HCEC 1CT (cell line): ENCODE measurements at regions not wholly inside any gene's neighbourhood (a gene's known extent, or its start where the extent isn't known, plus 50 kb on each side); places are given as distances from the start of the nearest gene placed in this dataset.

Experiments used
- DNase-seq: peaks from one replicate; pipeline ENCODE4 v3.0.0-alpha.2; 2017

DNA sequence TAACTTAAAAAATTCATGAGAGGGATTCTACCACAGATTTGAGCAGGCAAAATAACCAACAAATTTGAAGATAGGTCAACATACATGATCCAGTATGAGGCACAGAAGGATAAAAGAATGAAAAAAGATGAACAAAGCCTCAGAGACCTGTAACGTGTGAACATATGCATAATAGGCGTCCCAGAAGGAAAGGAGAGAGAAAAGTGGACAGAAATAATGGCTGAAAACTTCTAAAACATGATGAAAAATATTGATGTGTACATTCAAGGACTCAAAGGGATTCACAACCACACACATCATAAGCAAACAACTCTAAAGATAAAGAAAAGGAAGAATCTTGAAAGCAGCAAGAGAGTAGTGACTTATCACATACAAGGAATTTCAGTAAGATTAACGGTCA, 100.1 kb upstream of the PARD3B start:
- DNase-seq = no peak

DNA sequence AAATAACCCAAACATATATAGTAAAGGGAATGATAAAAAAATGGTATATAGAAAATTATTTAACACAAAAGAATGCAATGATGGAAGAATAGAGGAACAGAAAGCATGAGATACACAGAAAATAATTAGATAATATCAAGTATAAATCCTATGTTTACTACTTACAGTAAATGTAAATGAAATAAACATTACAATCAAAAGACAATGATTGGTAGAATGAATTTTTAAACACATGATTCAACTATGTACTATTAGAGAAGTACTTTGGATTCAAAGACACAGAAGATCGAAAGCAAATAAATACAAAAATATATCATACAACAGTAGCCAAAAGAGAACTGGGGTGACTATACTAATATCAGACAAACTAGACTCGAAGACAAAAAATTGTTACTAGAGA, 97.6 kb upstream of the PARD3B start:
- DNase-seq = no peak

DNA sequence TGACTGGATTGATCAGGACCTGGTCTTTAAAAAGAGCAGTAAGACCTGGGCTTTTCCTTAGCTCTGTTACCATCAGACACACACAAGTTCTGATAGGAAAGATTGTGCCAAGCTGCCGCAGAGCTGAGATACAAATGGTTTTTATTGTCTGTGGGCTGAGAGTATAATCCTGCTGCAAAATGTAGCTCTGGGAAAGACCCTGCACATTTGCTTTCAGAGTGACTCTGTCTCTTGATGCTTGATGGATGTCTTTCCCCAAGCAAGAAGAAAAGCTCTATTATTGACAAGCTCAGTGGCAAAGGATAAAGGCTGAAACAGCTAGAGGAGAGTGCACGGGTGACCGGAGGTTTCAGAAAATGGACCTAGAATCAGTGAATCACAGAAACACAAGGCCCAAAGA, 95.3 kb upstream of the PARD3B start:
- DNase-seq = no peak

DNA sequence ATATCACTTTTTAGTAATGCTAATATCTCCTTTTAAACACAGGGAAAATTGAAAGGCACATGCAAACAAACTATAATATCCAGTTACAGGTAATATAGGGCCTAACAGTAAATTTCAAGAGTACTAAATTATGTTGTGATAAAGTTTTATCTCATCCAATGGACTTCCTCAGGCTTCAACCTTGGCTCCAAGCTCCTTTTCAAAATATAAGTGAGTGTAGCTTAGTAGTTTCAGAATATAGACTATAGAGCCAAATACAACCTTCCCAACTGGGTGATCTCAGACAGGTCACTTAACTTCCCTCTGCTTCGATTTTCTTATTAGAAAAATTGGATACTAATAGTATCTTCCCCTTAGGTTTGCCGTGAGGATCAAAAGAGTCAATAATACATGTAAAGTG, 93.5 kb upstream of the PARD3B start:
- no peak for DNase-seq

DNA sequence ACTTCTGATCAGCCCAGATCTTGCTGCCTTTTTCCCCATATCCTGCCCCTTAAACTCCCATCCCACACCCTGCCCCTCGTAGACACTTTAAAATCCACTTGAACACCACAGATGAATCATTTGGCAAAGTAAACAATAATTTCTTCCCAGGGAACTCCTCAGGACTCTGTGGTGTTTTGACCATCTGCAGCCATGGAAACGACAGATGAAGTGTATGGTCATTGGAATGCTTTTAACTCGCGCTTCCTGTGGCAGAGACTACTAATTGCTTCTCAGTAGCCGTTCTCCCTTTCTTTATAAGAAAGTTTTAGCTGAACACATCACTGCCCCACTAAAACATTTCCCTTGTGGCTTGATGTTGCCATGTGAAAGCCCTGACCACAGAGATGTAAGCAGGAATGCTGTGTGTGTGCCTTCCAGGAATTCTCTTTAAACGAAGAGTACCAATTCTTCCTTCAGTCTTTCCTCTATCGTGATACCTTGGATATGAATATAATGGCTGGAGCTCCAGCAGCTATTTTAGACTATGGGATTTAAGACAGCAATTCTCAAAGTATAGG, 92.7 kb upstream of the PARD3B start:
- DNase-seq = peak; percentile 98

DNA sequence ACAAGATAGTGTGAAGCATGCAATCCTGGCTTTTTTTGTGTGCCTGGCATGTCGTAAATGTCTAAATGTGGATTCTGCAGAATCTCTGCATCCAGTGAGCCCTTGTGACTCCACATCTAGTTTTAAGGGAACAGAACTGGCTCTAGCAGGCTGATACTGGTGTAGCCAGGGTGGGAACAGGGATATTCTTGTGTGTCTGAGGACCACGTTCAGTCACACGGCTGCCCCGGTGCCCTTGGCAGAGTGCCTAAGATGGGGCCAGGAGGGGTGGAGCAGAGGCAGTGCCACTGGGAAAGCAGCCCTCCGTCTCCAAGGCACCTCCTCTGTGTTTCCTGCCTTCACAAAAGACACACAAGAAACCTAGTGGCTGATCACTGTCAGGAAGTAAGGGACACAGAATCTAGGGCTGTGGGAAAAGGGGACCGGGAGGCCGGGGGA, 91.5 kb upstream of the PARD3B start:
- no peak for DNase-seq

DNA sequence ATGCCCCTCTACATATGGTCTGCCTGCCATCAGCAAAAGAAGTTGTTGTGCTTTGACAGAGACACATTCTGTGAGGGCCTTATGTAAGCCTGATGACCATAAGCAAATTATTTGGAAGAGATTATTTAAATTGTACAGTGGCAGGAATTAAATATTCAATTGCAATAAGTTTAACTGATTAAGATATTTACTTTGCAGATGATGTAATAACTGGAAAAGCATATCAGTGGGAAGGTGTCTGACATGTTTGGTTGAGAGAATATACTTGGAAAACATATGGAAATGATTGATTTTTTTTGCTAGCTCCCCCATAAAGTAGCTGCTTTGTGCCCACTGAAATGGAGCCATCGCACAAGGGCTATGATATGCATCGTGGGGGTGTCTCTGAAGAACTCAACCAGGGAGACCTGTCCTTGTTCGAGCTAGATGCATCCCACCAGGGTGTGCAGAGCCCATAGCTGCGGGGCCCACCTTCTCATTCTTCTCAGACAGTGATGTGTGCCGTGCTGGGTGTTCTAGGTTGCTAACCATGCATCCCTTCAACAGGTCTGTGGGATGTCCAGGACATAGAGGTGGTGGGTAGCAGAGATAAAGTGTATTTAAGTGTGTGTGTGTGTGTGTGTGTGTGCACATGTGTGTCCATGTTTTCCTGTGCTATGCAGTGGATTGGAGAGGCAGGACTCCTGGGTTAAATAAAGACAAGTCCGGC, 90.4 kb upstream of the PARD3B start:
- no peak for DNase-seq

DNA sequence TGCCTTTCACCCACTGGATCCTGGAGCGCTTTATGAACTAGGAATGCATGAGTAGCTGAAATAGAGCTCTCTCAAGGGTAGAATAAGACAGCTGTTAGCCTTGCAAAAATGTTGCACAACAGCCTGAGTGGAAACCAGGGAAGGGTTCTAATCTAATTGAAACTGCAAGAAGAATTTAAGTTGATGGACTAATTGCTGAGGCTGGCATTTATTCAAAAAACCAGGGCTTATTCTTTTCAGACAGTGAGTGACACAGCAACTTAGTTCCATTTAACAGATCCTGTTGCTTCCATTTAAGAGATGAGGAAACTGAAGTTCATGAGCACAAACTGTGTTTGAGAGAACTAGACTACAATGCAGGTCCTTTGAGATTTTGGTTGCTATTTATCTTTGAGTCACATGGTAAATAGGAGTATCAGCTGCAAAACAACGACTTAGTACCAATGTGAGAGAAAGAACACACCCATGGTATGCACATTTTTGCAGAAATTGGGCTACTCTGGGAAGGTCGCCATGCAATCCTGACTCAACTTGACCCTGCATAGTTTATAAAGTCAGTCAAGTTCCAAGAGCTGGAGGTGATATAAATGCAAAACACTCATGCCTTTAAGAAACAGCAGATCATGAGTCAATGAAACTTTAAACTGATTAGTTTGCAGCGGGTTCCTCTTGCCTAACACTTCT, 76.4 kb upstream of the PARD3B start:
- DNase-seq = peak; percentile 91

DNA sequence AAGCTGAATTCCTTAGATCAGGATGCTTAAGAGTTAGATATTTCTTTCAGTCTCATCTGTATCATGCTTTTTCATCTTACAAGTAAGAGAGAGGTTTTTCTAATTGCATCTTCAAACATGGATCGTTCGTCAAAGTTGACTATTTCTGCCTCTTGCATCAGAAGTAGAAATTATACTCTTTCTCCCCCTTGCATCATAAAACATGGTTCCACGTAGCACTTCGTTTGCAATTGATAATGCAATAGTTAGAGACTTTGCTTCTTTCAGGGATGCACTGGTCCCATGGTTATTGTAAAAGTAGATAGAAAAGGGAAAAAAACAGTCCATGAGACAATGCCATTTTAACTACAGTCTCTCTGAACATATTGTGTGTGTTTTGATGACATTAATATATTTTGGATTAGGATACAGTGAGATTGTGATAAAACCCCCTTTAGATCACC, 75.1 kb upstream of the PARD3B start:
- no peak for DNase-seq

DNA sequence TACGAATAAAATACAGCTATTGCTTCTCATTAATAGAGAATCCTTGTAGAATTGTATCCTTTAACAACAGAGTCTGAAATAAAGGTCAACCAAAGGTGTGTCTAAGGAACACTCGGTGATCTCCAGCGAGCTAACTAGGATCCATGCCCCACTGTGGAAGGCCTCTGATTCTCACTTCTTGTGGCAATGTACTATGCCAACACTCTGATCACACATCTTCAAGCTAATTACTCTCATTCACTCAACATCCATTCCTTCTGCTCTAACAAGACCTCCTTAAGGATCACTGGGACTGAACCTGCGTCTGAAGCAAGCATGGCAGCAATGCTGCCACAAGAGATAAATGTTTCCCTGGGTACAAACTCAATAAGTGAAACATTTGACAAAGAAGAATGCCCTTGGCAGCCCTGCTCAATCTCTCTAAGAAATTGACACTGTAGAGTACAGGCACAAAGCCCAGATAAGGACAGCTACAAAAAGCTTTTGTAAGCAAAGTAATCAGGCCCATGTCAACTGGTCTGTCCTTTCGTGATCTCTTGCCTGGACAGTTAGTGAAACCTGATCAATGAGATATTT, 74.6 kb upstream of the PARD3B start:
- DNase-seq = no peak

DNA sequence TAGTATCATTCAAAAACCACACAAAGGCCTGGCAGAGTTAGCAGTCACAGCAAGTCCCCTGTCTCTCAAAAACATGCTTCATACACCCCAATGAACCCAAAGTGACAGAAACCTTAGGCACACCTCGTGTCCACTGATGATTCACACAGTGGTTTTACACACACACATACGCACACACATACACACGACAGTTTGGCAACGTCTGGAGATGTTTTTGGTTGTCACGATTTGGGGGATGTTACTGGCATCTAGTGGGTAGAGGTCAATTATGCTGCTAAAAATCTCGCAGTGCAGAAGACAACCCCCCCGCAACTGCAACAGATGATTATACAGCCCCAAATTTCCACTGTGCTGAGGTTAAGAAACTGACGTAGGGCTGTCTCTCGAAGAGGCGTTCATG, 72.9 kb upstream of the PARD3B start:
- no peak for DNase-seq

DNA sequence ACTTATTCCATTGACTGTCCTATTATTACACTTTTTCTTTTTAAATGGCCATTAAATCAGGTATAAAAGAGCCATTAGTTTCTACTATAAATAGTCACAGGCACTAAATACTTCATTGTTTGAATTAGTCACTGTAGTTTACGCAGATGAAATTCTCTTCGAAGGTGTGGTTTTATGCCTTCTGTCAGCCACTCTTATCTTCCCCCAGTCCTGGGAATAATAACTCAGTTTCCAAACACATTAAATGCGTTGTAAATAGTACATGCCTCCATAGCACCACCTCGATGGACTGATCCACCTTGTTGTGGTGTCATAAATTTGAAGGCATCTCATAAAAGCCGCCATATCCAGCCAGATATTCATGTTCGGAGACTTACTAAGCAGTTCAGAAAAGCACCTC, 72.1 kb upstream of the PARD3B start:
- no peak for DNase-seq

DNA sequence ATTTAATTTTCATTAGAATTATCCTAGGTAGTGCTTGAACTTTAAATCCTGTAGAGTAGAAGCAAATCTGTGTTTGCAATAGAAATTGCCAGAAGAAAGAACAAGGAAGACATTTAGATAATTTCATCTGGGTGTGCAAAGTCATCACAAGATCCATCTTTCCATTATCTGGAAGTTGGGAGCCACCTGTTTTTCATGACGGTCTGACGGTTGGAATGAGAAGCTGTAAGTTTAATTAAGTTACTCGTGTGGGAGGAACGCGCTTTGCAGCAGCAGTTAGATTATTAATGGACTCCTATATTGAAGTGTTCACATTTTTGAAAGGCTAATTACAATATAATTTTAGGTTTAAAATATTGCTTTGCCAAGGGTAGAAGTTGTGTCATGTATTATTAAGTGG, 69.9 kb upstream of the PARD3B start:
- no peak for DNase-seq

DNA sequence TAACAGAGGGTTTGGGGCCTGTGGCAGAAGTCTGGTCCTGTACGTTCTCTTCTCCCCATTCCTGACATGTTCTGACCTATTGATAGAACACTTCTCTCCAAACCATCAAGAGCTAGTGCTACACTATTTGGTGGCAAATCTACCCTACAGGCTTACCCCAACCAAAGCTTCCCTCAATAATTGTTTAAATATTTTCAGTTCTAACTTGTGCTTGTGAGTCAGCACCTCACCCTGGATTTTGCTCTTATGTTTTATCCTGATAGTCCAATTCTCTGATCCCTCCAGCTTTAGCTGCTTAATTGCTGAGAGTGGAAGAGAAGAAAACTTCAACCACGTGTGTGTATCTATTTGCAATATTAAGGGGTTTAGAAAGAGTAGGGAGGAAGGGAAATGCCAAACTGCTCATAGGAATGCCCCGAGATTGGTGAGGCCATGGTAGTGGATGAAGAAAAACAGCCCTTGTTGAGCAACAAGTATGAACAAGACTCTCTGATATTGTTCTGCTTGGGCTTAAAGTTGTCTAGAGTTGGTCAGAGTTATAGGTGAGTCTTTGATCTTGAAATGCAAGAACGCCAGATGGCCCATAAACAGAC, 67.8 kb upstream of the PARD3B start:
- peak; percentile 18 for DNase-seq

DNA sequence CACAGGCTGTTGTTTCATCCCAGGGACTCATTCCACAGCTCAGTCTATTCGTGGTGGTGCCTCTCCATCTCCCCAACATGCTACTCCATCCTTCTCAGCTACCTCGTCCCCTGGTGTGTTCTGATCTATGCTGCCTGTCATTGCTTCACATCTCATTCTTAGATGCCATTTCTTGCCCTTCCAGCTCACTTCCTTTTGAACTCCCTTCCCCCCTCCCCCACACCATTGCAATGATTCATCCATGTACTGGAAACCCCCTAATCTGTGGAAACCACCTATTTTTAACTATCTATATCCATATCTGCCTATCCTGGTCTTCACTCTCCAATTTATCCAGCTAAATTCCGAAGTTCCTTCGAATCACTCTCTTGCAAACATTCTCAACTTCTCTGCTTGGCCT, 65.7 kb upstream of the PARD3B start:
- DNase-seq = peak; percentile 31

DNA sequence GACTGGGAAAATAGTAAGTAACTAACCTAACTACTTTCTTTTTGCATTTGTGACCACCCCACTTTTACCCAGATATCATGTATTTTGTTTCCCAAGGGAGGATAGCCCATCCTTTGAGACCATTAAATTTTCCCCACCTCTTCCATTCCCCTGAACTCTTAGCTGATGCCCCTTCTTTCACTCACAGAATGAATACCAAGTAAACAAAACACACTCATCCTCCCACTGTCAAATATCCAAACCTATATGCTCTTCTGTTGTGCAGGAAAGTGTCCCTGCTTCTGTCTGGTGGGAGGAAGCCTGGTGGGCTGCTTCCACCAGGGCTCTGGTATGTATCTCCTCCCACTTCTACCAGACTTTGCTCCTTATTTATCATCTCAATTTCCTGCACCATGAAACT, 64.6 kb upstream of the PARD3B start:
- DNase-seq = no peak

DNA sequence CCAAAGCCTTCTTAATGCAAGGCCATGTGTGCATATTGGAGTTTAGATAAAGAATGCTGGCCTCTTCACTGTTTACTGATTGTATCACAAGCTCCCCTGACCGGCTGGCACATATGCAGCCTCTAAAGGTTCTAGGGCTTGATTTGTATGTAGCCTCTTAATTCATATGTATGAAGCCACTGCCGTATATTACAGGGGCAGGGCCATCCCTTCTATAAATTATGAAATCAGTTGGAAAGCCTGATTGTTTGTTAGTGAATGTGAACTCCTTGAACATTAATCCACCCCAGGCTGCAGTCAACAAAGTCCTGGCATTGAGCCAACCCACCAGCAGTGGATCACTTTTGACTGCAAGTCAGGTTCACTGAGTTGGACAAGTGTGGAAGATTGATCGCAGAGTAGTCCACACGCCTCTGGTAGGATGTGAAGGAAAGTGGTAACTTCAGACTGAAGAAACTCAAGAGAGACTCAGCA, 61.6 kb upstream of the PARD3B start:
- no peak for DNase-seq

DNA sequence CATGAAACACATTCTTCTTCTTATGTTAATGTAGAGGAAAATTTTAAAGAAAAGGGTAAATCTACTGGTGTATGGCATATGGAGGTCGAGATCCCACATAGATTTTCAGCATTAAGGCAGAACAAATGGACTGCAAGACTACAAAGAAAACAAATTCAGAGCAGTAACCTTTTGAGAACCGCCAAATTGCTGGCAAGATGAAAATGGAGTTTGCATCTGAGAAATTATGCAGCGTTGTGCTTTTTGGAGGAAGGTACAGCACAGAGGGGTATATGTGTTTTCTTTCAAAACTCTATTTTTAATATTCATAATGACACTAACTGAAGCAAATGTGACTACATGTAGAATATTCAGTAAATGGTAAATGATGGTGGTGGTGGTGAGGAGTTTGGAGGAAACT, 59.0 kb upstream of the PARD3B start:
- no peak for DNase-seq

DNA sequence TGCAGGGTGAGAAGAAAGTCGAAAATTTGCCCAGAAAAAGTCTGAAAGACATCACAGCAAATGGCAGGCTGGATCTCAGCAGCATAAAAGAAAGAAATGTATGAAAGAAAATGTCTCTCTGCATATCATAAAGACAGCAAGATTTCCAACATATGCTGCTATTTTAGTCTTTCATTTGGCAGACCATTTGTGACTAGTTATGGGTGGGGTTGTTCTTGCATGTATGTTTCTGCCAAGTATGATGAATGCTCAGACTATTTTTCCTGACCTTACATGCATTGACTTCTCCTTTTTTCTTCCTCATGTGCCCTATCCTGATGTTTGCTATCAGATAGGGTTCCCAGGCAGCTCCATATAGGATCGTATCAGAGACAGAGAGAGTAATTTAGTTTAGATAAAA, 58.5 kb upstream of the PARD3B start:
- peak; percentile 67 for DNase-seq

DNA sequence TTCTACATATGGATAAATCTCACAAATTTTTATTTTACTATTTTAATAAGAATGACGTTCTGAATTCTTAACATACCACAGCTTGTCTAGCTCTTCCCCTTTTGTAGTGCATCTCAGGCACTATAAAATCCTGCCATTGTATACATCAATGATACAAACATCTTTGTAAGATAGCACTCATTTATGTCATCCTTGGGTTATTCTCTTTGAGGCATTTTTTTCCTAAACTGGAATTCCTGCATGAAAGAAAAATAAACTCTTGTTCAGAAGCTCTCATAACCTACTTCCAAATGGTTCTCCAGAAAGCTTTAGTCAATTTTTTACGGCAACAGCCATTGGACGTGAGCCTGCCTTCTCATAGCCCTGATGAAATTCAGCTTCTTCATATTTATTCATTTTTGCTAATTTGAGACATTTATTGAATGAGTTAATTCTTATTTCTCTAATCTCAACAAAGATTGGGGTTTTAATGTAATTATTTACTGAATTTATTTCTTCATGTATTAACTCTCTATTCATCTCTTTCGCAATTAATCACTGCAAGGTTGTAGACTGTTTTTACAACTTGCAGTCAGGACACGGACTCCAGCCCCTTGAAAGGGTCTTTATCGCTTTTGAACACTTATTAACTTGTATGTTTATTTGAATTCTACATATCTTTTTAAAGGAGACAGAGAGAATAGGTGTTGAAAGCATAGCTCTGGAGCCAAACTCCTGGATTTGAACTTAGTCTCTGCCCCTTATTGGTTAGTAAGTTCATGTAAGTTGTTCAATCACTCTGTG, 57.6 kb upstream of the PARD3B start:
- peak; percentile 35 for DNase-seq

DNA sequence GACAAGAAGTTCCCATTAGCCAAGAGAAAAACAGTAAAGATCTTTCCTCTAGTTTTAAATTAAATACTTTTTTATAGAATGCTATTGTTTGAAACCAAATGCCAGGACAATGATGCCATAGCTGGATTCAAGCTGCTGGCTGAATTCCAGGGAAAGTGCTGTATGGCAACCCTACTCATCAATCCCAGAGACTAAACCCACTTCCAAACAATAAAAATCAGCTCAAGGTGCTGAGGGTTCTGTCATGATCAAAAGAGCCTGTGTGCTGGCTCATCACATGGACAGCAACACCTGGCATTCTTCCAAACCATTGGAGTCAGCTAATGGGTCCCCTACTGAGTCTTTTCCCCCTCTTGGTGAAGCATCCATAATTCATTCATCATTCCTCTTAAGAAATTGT, 53.7 kb upstream of the PARD3B start:
- peak; percentile 24 for DNase-seq

DNA sequence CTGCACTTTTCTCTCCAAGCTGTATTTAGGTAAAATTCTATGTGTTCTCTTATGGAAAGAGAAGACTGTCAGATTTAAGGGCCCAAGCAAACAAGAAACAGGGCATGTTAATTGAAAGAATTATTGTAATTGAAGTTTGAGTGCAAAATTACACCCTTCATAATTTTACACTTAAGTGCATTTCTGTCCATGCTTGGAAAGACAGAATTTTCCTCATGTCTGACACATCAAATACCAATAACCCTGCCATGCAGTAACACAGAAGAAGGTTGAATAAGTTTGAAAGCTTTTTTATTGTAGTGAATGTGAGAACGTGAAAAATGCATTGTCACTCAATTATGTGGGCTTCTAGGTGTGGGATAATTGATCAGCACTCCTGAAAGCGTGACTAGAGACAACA, 52.9 kb upstream of the PARD3B start:
- no peak for DNase-seq

DNA sequence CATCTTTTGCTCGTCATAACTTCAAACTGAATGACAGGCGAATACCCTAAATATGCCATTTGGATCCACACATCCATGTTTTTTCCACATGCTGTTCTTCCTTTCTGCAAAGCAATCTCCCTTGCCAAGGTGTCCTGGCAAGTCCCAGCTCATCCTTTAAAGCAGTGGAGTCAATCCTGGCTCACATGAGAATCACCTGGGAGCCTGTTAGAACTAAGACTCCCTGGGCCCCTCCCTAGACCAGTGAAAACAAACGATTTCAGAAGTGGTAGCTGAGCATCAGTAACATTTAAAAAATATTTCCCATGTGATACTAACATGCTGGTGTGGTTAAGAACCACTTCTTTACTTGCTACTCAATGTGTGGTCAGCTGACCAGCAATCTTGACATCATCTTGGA, 50.6 kb upstream of the PARD3B start:
- no peak for DNase-seq
